Trophoblast cell (in vitro differentiated cells and primary cell): ENCODE measurements at regions not wholly inside any gene's neighbourhood (a gene's known extent, or its start where the extent isn't known, plus 50 kb on each side); places are given as distances from the start of the nearest gene placed in this dataset.

Experiments
- DNase-seq, 2 donors: peaks; one replicate each; pipeline ENCODE4 v3.0.0-alpha.2; 2016
- H2AFZ ChIP-seq: 2 replicates; pipeline ENCODE4 v1.6.1; 2013; ENCODE audit warnings: low read length, moderate library complexity, mild to moderate bottlenecking; ENCODE audit not compliant: insufficient read depth, poor library complexity
- H2AK5ac ChIP-seq: 2 replicates; pipeline ENCODE4 v1.6.1; 2013; ENCODE audit warnings: mild to moderate bottlenecking, low read length
- H2BK120ac ChIP-seq: 2 replicates; pipeline ENCODE4 v1.6.1; 2013; ENCODE audit warnings: low read length, mild to moderate bottlenecking, moderate library complexity; ENCODE audit not compliant: insufficient read depth, poor library complexity
- H2BK12ac ChIP-seq: 2 replicates; pipeline ENCODE4 v1.6.1; 2013; ENCODE audit warnings: mild to moderate bottlenecking, low read length, moderate library complexity
- H2BK5ac ChIP-seq: 2 replicates; pipeline ENCODE4 v1.6.1; 2013; ENCODE audit warnings: low read length, low read depth, moderate library complexity, mild to moderate bottlenecking; ENCODE audit not compliant: poor library complexity
- H3K14ac ChIP-seq: 2 replicates; pipeline ENCODE4 v1.6.1; 2013; ENCODE audit warnings: mild to moderate bottlenecking, low read length
- H3K18ac ChIP-seq: 2 replicates; pipeline ENCODE4 v1.6.1; 2013; ENCODE audit warnings: mild to moderate bottlenecking, low read length
- H3K23ac ChIP-seq: 2 replicates; pipeline ENCODE4 v1.6.1; 2013; ENCODE audit warnings: low read length
- H3K27ac ChIP-seq: 2 replicates; pipeline ENCODE4 v1.5.1; 2013; ENCODE audit warnings: low read depth, mild to moderate bottlenecking, inconsistent platforms, low read length, moderate library complexity
- H3K27me3 ChIP-seq: 2 replicates; pipeline ENCODE4 v1.6.1; 2013; ENCODE audit warnings: inconsistent platforms, mild to moderate bottlenecking, low read length, moderate library complexity; ENCODE audit not compliant: insufficient read depth
- H3K36me3 ChIP-seq, 2 experiments: 1 replicate in 1 of 2; 2 replicates in 1 of 2; pipeline ENCODE4 v1.6.1; 2013; ENCODE audit warnings: low read length in 2 of 2, mild to moderate bottlenecking in 2 of 2, moderate library complexity in 1 of 2; ENCODE audit not compliant: insufficient read depth in 2 of 2, control insufficient read depth in 1 of 2
- H3K4ac ChIP-seq: 2 replicates; pipeline ENCODE4 v1.6.1; 2013; ENCODE audit warnings: low read depth, mild to moderate bottlenecking, low read length, moderate library complexity
- H3K4me1 ChIP-seq, 2 experiments: 1 replicate in 1 of 2; 2 replicates in 1 of 2; pipeline ENCODE4 v1.6.1; 2013; ENCODE audit warnings: low read length in 2 of 2, mild to moderate bottlenecking in 2 of 2, moderate library complexity in 1 of 2; ENCODE audit not compliant: insufficient read depth in 2 of 2, control insufficient read depth in 1 of 2
- H3K4me2 ChIP-seq: 2 replicates; pipeline ENCODE4 v1.6.1; 2013; ENCODE audit warnings: inconsistent platforms, mild to moderate bottlenecking, low read length, moderate library complexity
- H3K4me3 ChIP-seq: 2 replicates; pipeline ENCODE4 v1.5.1; 2013; ENCODE audit warnings: mild to moderate bottlenecking, low read depth, low read length, inconsistent platforms
- H3K79me1 ChIP-seq: one replicate; pipeline ENCODE4 v1.6.1; 2013; ENCODE audit warnings: low read length
- H3K79me2 ChIP-seq: 2 replicates; pipeline ENCODE4 v1.6.1; 2013; ENCODE audit warnings: low read length, mild to moderate bottlenecking; ENCODE audit not compliant: control insufficient read depth, insufficient read depth, poor library complexity
- H3K9ac ChIP-seq: 2 replicates; pipeline ENCODE4 v1.6.1; 2013; ENCODE audit warnings: mild to moderate bottlenecking, low read length
- H3K9me3 ChIP-seq: 2 replicates; pipeline ENCODE4 v1.6.1; 2013; ENCODE audit warnings: low read depth, mild to moderate bottlenecking, control low read depth, inconsistent platforms, low read length; ENCODE audit not compliant: insufficient read depth
- H4K12ac ChIP-seq: 2 replicates; pipeline ENCODE4 v1.6.1; 2013; ENCODE audit warnings: low read depth, mild to moderate bottlenecking, low read length, moderate library complexity
- H4K8ac ChIP-seq: 2 replicates; pipeline ENCODE4 v1.6.1; 2013; ENCODE audit warnings: low read depth, mild to moderate bottlenecking, low read length, moderate library complexity
- H4K91ac ChIP-seq: one replicate; pipeline ENCODE4 v1.6.1; 2013; ENCODE audit warnings: low read depth, mild to moderate bottlenecking, low read length, moderate library complexity
- WGBS: extraction: QIAGEN DNeasy Blood & Tissue Kit; methylation state at CpG from one replicate; pipeline ENCODE4 v1.1.7; 2013; ENCODE audit warnings: missing lambda C conversion rate; ENCODE audit not compliant: insufficient read length, insufficient coverage; ENCODE audit errors: extremely low coverage; 5-methylcytosine and 5-hydroxymethylcytosine counted together

- H3K27me3 ChIP-seq = no peaks in the 10 kb centered on the region
- no peak for DNase-seq
- no peak overlapping the region for H4K8ac ChIP-seq
- no peak overlapping the region for H3K9ac ChIP-seq
- H3K4me1 ChIP-seq = peaks cover 0 to 7% of the 10 kb centered on the region in 2 experiments
- H4K12ac ChIP-seq = no peak overlapping the region
- H3K9me3 ChIP-seq = peaks cover under 1% of the 10 kb centered on the region
- no peak overlapping the region for H3K4me2 ChIP-seq
- no peak overlapping the region for H2BK120ac ChIP-seq
- no peak overlapping the region for H3K23ac ChIP-seq
- no peak overlapping the region for H3K4me3 ChIP-seq
- no peak overlapping the region for H2AFZ ChIP-seq
- no peak overlapping the region for H2BK12ac ChIP-seq
- H3K36me3 ChIP-seq = no peaks in the 10 kb centered on the region
- no peak overlapping the region for H3K27ac ChIP-seq
- no peak overlapping the region for H4K91ac ChIP-seq
- H3K14ac ChIP-seq = no peak overlapping the region
- no peak overlapping the region for H2BK5ac ChIP-seq
- H3K79me2 ChIP-seq = no peaks in the 10 kb centered on the region
- WGBS = no CpG with 5 or more reads among the region's 4 CpGs
- no peak overlapping the region for H3K18ac ChIP-seq
- no peak overlapping the region for H3K4ac ChIP-seq
- no peaks in the 10 kb centered on the region for H3K79me1 ChIP-seq
- no peak overlapping the region for H2AK5ac ChIP-seq
Measured at GRCh38 chr20:23227274-23227673, 123.3 kb upstream of the NXT1 start.

- no peak for DNase-seq
- Histone ChIP-seq H2BK12ac (no peak overlapping the region), H4K91ac (no peak overlapping the region), H3K18ac (no peak overlapping the region), H3K27ac (no peak overlapping the region), H3K4me3 (no peak overlapping the region), H3K79me2 (no peaks in the 10 kb centered on the region), H3K36me3 (no peaks in the 10 kb centered on the region), H3K9me3 (peaks cover 2% of the 10 kb centered on the region), H2AK5ac (no peak overlapping the region), H3K9ac (no peak overlapping the region), H3K79me1 (no peaks in the 10 kb centered on the region), H3K4me1 (peaks cover 0 to 7% of the 10 kb centered on the region in 2 experiments), H2AFZ (no peak overlapping the region), H3K4me2 (no peak overlapping the region), H4K12ac (no peak overlapping the region), H3K14ac (no peak overlapping the region), H2BK120ac (no peak overlapping the region), H3K4ac (no peak overlapping the region), H3K23ac (no peak overlapping the region), H3K27me3 (no peaks in the 10 kb centered on the region), H2BK5ac (no peak overlapping the region), H4K8ac (no peak overlapping the region)
- WGBS = no CpG with 5 or more reads among the region's 2 CpGs
Measured at GRCh38 chr20:23226612-23227265, 123.9 kb upstream of the NXT1 start.

- H3K14ac ChIP-seq = no peak overlapping the region
- no peaks in the 10 kb centered on the region for H3K36me3 ChIP-seq
- no peak overlapping the region for H4K12ac ChIP-seq
- no peak overlapping the region for H3K4me3 ChIP-seq
- H3K23ac ChIP-seq = no peak overlapping the region
- H3K79me1 ChIP-seq = no peaks in the 10 kb centered on the region
- H2BK5ac ChIP-seq = no peak overlapping the region
- H3K27me3 ChIP-seq = no peaks in the 10 kb centered on the region
- H3K27ac ChIP-seq = no peak overlapping the region
- no peak overlapping the region for H4K91ac ChIP-seq
- H2BK12ac ChIP-seq = no peak overlapping the region
- no peak overlapping the region for H2BK120ac ChIP-seq
- no peaks in the 10 kb centered on the region for H3K79me2 ChIP-seq
- WGBS = no CpG with 5 or more reads among the region's 6 CpGs
- H3K4me1 ChIP-seq = peaks cover 0 to 7% of the 10 kb centered on the region in 2 experiments
- no peak overlapping the region for H3K4me2 ChIP-seq
- H3K9me3 ChIP-seq = peaks cover 2% of the 10 kb centered on the region
- no peak overlapping the region for H4K8ac ChIP-seq
- no peak overlapping the region for H3K4ac ChIP-seq
- no peak overlapping the region for H3K9ac ChIP-seq
- no peak overlapping the region for H2AK5ac ChIP-seq
- no peak overlapping the region for H2AFZ ChIP-seq
- DNase-seq = peak; percentile 29 to 54
- H3K18ac ChIP-seq = no peak overlapping the region
Measured at GRCh38 chr20:23225407-23226060, 125.1 kb upstream of the NXT1 start.

GRCh38 chr20:23224806-23225205 is 125.8 kb upstream of the NXT1 start:
- H4K12ac ChIP-seq = no peak overlapping the region
- H2AFZ ChIP-seq = no peak overlapping the region
- H3K18ac ChIP-seq = no peak overlapping the region
- DNase-seq = no peak
- H3K4ac ChIP-seq = no peak overlapping the region
- H2BK12ac ChIP-seq = no peak overlapping the region
- H3K9me3 ChIP-seq = peaks cover 2% of the 10 kb centered on the region
- no peak overlapping the region for H3K14ac ChIP-seq
- H3K27ac ChIP-seq = no peak overlapping the region
- no peaks in the 10 kb centered on the region for H3K27me3 ChIP-seq
- H2AK5ac ChIP-seq = no peak overlapping the region
- H3K23ac ChIP-seq = no peak overlapping the region
- H4K91ac ChIP-seq = no peak overlapping the region
- no peaks in the 10 kb centered on the region for H3K79me2 ChIP-seq
- no peak overlapping the region for H2BK5ac ChIP-seq
- no peak overlapping the region for H3K4me3 ChIP-seq
- H3K79me1 ChIP-seq = no peaks in the 10 kb centered on the region
- no CpG with 5 or more reads among the region's 5 CpGs for WGBS
- no peak overlapping the region for H2BK120ac ChIP-seq
- H3K4me1 ChIP-seq = peaks cover 0 to 7% of the 10 kb centered on the region in 2 experiments
- H3K4me2 ChIP-seq = no peak overlapping the region
- H4K8ac ChIP-seq = no peak overlapping the region
- H3K9ac ChIP-seq = no peak overlapping the region
- H3K36me3 ChIP-seq = no peaks in the 10 kb centered on the region
